GM10248 (cell line): ENCODE measurements at regions not wholly inside any gene's neighbourhood (a gene's known extent, or its start where the extent isn't known, plus 50 kb on each side); places are given as distances from the start of the nearest gene placed in this dataset.

Experiments
- CTCF ChIA-PET: fragments of 300-600 bp; sonication (Branson Sonifier 250); formaldehyde crosslinking; extraction: SDS; loops from one replicate; lab custom pipeline; 2021; ENCODE audit warnings: antibody characterized with exemption; lab: Yijun Ruan, JAX
- POLR2A ChIA-PET: fragments of 350-650 bp; sonication (Branson Sonifier 250); formaldehyde crosslinking; extraction: SDS; loops from one replicate; lab custom pipeline; 2020; ENCODE audit warnings: antibody characterized with exemption; lab: Yijun Ruan, JAX
- DNase-seq: peaks from one replicate; pipeline ENCODE4 v3.0.0; 2012; ENCODE audit errors: extremely low spot score
- TF ChIP-seq, protein P1 (sequence below): IDR thresholded peaks from 2 replicates; pipeline ENCODE4 v1.5.1; 2012; ENCODE audit warnings: mild to moderate bottlenecking, low read depth; ENCODE audit errors: extremely low read depth, missing control alignments, control extremely low read depth

DNA sequence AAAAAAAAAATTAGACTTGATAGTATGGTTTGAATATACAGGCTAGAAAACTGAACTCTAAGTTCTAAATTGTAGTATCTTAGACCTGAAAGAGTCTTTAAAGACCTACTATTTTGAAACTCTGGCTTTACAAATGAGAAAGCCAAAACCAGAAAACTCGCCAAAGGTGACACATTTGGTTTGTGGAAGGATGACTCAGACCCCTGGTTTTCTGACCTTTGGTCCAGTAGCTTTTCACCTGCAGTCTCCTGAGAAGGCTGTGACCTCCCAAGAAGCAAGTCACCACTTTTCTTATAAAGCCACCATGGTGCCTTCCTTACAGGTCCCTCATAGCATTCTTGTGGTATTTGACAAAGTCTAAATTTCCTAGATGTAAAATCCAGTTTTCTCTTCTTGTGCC, 102.1 kb upstream of the CEP78 start:
- CTCF ChIA-PET: no interaction called here
- no peak for DNase-seq
- POLR2A ChIA-PET: no interaction called here
- TF ChIP-seq, protein P1, sequence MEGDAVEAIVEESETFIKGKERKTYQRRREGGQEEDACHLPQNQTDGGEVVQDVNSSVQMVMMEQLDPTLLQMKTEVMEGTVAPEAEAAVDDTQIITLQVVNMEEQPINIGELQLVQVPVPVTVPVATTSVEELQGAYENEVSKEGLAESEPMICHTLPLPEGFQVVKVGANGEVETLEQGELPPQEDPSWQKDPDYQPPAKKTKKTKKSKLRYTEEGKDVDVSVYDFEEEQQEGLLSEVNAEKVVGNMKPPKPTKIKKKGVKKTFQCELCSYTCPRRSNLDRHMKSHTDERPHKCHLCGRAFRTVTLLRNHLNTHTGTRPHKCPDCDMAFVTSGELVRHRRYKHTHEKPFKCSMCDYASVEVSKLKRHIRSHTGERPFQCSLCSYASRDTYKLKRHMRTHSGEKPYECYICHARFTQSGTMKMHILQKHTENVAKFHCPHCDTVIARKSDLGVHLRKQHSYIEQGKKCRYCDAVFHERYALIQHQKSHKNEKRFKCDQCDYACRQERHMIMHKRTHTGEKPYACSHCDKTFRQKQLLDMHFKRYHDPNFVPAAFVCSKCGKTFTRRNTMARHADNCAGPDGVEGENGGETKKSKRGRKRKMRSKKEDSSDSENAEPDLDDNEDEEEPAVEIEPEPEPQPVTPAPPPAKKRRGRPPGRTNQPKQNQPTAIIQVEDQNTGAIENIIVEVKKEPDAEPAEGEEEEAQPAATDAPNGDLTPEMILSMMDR: no peak

GRCh38 chr9:78132701-78133058, 101.1 kb upstream of the GNAQ start:
- TF ChIP-seq, protein P1: no peak
- DNase-seq: no peak
- ChIA-PET POLR2A (no interaction called here), CTCF (interaction anchor here (2.3 kb wide), 1 partner anchor 14 kb away, joined by 6 read pairs; no protein-coding TSS in a partner anchor)

DNA sequence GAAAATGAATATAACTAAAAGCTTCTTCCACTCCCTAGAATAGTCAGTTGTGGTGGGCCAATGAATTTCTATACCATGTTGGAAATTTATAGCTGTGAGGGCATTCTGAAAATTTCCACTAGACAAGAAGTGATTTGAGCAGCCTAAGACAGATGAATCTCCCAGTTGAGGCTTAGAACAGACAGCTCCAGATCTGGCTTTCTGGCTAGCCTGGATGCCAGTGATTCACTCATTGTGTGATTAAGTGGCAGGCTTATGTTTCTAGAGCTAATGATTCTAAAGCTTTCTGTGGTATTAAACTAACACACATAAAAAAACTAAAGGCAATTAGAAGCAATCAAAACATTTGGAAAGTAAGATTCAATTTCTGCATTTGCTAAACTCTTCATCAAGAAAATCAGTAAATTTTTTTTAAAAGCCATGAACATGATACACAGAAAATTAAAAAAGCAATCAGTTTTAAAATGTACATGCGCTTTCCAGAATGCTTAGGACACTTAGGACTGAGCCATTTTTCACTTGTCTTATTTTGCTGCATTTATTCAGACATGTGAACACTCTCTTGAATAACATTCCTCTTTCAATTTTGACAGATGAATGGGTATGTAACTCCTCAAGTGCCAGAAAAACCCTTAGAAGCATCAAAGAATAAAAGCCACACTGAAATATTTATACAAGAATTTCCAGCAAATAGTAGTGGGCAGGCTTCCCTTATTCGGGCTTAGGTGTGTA, 100.5 kb upstream of the GNAQ start:
- TF ChIP-seq, protein P1: no peak
- ChIA-PET POLR2A (no interaction called here), CTCF (interaction anchor here (1.2 to 2.3 kb wide), 2 partner anchors 10 to 15 kb away, joined by 3 to 6 read pairs; no protein-coding TSS in a partner anchor)

DNA sequence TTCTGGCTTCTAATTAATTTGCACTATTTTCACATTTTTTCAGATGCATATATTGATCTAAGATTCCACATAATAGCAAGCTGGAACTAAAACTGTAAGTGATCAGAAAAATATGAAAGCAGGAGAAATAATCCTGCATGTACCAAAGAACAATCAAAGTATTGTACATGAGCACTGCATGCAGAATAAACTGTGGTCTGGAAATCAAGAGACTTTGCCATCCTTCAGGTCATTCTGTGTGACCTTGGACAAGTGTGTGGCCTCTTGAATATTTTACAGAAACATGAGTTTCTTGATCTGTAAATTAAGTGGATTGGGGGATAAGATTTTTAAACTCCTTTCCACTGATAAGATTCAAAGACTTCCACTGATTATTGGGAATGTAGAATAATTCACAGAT, 99.2 kb upstream of the GNAQ start:
- ChIA-PET CTCF (interaction anchor here (1.2 to 2.3 kb wide), 4 partner anchors 8 to 16 kb away, joined by 3 to 6 read pairs (median 6); no protein-coding TSS in a partner anchor), POLR2A (no interaction called here)
- TF ChIP-seq, protein P1: no peak
- no peak for DNase-seq

More for the DNA sequence above, 100.5 kb upstream of the GNAQ start:
- no peak for DNase-seq

GRCh38 chr9:78130004-78130403, 98.4 kb upstream of the GNAQ start:
- ChIA-PET POLR2A (no interaction called here), CTCF (interaction anchor here (1.4 to 1.9 kb wide), 3 partner anchors 9 to 15 kb away, joined by 4 to 6 read pairs (median 6); no protein-coding TSS in a partner anchor)
- TF ChIP-seq, protein P1: no peak
- DNase-seq: no peak

- CTCF ChIA-PET: interaction anchor here (1.5 kb wide), 2 partner anchors 12 to 13 kb away, joined by 3 read pairs; no protein-coding TSS in a partner anchor
- TF ChIP-seq, protein P1: no peak
- POLR2A ChIA-PET: no interaction called here
- DNase-seq: no peak
Measured at GRCh38 chr9:78127279-78128225, 95.9 kb upstream of the GNAQ start.
